WTC11 (cell line): ENCODE measurements at regions not wholly inside any gene's neighbourhood (a gene's known extent, or its start where the extent isn't known, plus 50 kb on each side); places are given as distances from the start of the nearest gene placed in this dataset.

Source experiments
- ATAC-seq: fragments of 200-7000 bp; cut with Tn5 transposase; 2 replicates; pipeline ENCODE4 v1.10.0; 2021; ENCODE audit warnings: mild to moderate bottlenecking, moderate library complexity
- CTCF ChIA-PET: fragments of 300-600 bp; sonication (Branson Sonifier 250); formaldehyde crosslinking; loops from one replicate; lab custom pipeline; 2021; ENCODE audit warnings: antibody characterized with exemption; lab: Charles Lee
- POLR2A ChIA-PET: fragments of 350-600 bp; sonication (Branson Sonifier 250); formaldehyde crosslinking; loops from one replicate; lab custom pipeline; 2021; ENCODE audit warnings: antibody characterized with exemption; lab: Charles Lee
- DNase-seq: peaks from one replicate; pipeline ENCODE4 v3.0.0; 2021; ENCODE audit warnings: low spot score
- H3K27ac Mint-ChIP-seq: 2 replicates; pipeline ENCODE4 v1.8.0; 2021; ENCODE audit warnings: mixed read lengths
- H3K27me3 Mint-ChIP-seq: 2 replicates; pipeline ENCODE4 v1.8.0; 2021; ENCODE audit warnings: low read depth, mild to moderate bottlenecking, moderate library complexity, mixed read lengths
- H3K36me3 Mint-ChIP-seq: 2 replicates; pipeline ENCODE4 v1.8.0; 2021; ENCODE audit warnings: mixed read lengths
- H3K4me1 Mint-ChIP-seq: 2 replicates; pipeline ENCODE4 v1.8.0; 2022; ENCODE audit warnings: mixed read lengths
- H3K4me3 Mint-ChIP-seq: 2 replicates; pipeline ENCODE4 v1.8.0; 2021; ENCODE audit warnings: mild to moderate bottlenecking, moderate library complexity, mixed read lengths
- H3K9me3 Mint-ChIP-seq: 2 replicates; pipeline ENCODE4 v1.8.0; 2021; ENCODE audit warnings: mixed read lengths
- AR ChIP-seq: fragments of 250-450 bp; sonication (Bioruptor Pico); IDR thresholded peaks from 2 replicates; pipeline ENCODE4 v1.9.0; 2021; ENCODE audit warnings: mild to moderate bottlenecking
- CBFB ChIP-seq: sonication (generic); formaldehyde crosslinking; IDR thresholded peaks from 2 replicates; pipeline ENCODE4 v1.8.1; 2022; ENCODE audit warnings: mild to moderate bottlenecking, low read depth, missing genetic modification reagents
- CTCF ChIP-seq: fragments of 200-600 bp; IDR thresholded peaks from 2 replicates; pipeline ENCODE4 v1.8.0; 2022; ENCODE audit warnings: antibody characterized with exemption
- E2F1 ChIP-seq: sonication (generic); formaldehyde crosslinking; IDR thresholded peaks from 2 replicates; pipeline ENCODE4 v1.8.0; 2022; ENCODE audit warnings: mild to moderate bottlenecking, missing genetic modification reagents
- E2F5 ChIP-seq: sonication (generic); formaldehyde crosslinking; IDR thresholded peaks from 2 replicates; pipeline ENCODE4 v1.8.1; 2022; ENCODE audit warnings: mild to moderate bottlenecking, moderate library complexity, missing genetic modification reagents
- ETV6 ChIP-seq: sonication (generic); formaldehyde crosslinking; IDR thresholded peaks from 2 replicates; pipeline ENCODE4 v1.8.1; 2022; ENCODE audit warnings: mild to moderate bottlenecking, missing genetic modification reagents
- FOXK1 ChIP-seq: sonication (generic); formaldehyde crosslinking; IDR thresholded peaks from 2 replicates; pipeline ENCODE4 v1.8.0; 2022; ENCODE audit warnings: mild to moderate bottlenecking, moderate library complexity, missing genetic modification reagents
- FOXP4 ChIP-seq: sonication (generic); formaldehyde crosslinking; IDR thresholded peaks from 2 replicates; pipeline ENCODE4 v1.8.0; 2022; ENCODE audit warnings: mild to moderate bottlenecking, missing genetic modification reagents
- GRHL2 ChIP-seq: fragments of 250-450 bp; sonication (Bioruptor Pico); IDR thresholded peaks from 2 replicates; pipeline ENCODE4 v1.8.0; 2022; ENCODE audit warnings: mild to moderate bottlenecking, moderate library complexity; ENCODE audit not compliant: insufficient replicate concordance, severe bottlenecking
- HMGXB4 ChIP-seq: sonication (generic); formaldehyde crosslinking; IDR thresholded peaks from 2 replicates; pipeline ENCODE4 v1.8.1; 2023; ENCODE audit warnings: mild to moderate bottlenecking, moderate library complexity, missing genetic modification reagents
- JUN ChIP-seq: sonication (generic); formaldehyde crosslinking; IDR thresholded peaks from 2 replicates; pipeline ENCODE4 v1.8.0; 2023; ENCODE audit warnings: mild to moderate bottlenecking, missing genetic modification reagents
- MAX ChIP-seq: sonication (generic); formaldehyde crosslinking; IDR thresholded peaks from 2 replicates; pipeline ENCODE4 v1.8.0; 2022; ENCODE audit warnings: mild to moderate bottlenecking, missing genetic modification reagents
- MYBL2 ChIP-seq: sonication (generic); formaldehyde crosslinking; IDR thresholded peaks from 2 replicates; pipeline ENCODE4 v1.8.1; 2023; ENCODE audit warnings: mild to moderate bottlenecking, moderate library complexity, missing genetic modification reagents
- NR2C2 ChIP-seq: sonication (generic); formaldehyde crosslinking; IDR thresholded peaks from 2 replicates; pipeline ENCODE4 v1.8.0; 2022; ENCODE audit warnings: mild to moderate bottlenecking, missing genetic modification reagents
- ZNF232 ChIP-seq: sonication (generic); formaldehyde crosslinking; IDR thresholded peaks from 2 replicates; pipeline ENCODE4 v1.8.0; 2022; ENCODE audit warnings: mild to moderate bottlenecking, missing genetic modification reagents
- ZNF423 ChIP-seq: fragments of 250-450 bp; sonication (Bioruptor Pico); IDR thresholded peaks from 2 replicates; pipeline ENCODE4 v2.1.2; 2022; ENCODE audit warnings: mild to moderate bottlenecking, moderate library complexity

GRCh38 chr3:16113704-16114103 is 60.8 kb upstream of the GALNT15 start:
- peaks cover 21% of the 10 kb centered on the region for H3K9me3 Mint-ChIP-seq
- TF ChIP-seq MYBL2 (CRISPR knock-in tag) (no peak), ZNF232 (CRISPR knock-in tag) (no peak), NR2C2 (CRISPR knock-in tag) (no peak), JUN (CRISPR knock-in tag) (no peak), AR (CRISPR knock-in tag) (no peak), ZNF423 (CRISPR knock-in tag) (no peak), MAX (CRISPR knock-in tag) (no peak)
- TF ChIP-seq, all 79 proteins: peak for 0
- Mint-ChIP-seq H3K27me3 (peaks cover 6% of the 10 kb centered on the region), H3K27ac (no peak overlapping the region), H3K4me1 (no peaks in the 10 kb centered on the region), H3K4me3 (no peak overlapping the region), H3K36me3 (no peaks in the 10 kb centered on the region)
- CTCF ChIA-PET: no interaction called here
- DNase-seq (no peak), ATAC-seq (no peak)
- POLR2A ChIA-PET: no interaction called here

GRCh38 chr3:16114429-16114828 is 60.1 kb upstream of the GALNT15 start:
- POLR2A ChIA-PET: interaction anchor here (0.6 kb wide), 1 partner anchor 995 kb away, joined by 4 read pairs; no protein-coding TSS in a partner anchor
- Mint-ChIP-seq H3K36me3 (no peaks in the 10 kb centered on the region), H3K27me3 (peaks cover 6% of the 10 kb centered on the region), H3K4me1 (no peaks in the 10 kb centered on the region), H3K9me3 (peaks cover 21% of the 10 kb centered on the region), H3K4me3 (no peak overlapping the region), H3K27ac (no peak overlapping the region)
- ATAC-seq (no peak), DNase-seq (no peak)
- CTCF ChIA-PET: no interaction called here
- TF ChIP-seq GRHL2 (CRISPR knock-in tag) (no peak), E2F1 (CRISPR knock-in tag) (no peak), ETV6 (no peak), HMGXB4 (CRISPR knock-in tag) (no peak), CBFB (CRISPR knock-in tag) (no peak), E2F5 (no peak), CTCF (no peak), FOXP4 (CRISPR knock-in tag) (no peak), FOXK1 (no peak)
